H1 (cell line): ENCODE measurements at regions not wholly inside any gene's neighbourhood (a gene's known extent, or its start where the extent isn't known, plus 50 kb on each side); places are given as distances from the start of the nearest gene placed in this dataset.

Experiments
- CTCF ChIA-PET: fragments of 300-600 bp; sonication (Branson Sonifier 250); formaldehyde crosslinking; loops from one replicate; lab custom pipeline; 2021; ENCODE audit not compliant: partially characterized antibody; lab: Charles Lee
- POLR2A ChIA-PET: fragments of 300-600 bp; sonication (Branson Sonifier 250); formaldehyde crosslinking; loops from one replicate; lab custom pipeline; 2021; ENCODE audit warnings: inconsistent platforms; ENCODE audit not compliant: partially characterized antibody; lab: Charles Lee
- DNase-seq, 2 experiments: peaks; one replicate each; pipeline versions ENCODE4 v3.0.0 to v3.0.0-alpha.2; 2010 to 2022; ENCODE audit warnings: low spot score in 2 of 2, low read depth in 1 of 2, mixed read lengths in 1 of 2
- FAIRE-seq: peaks from 2 replicates; lab custom pipeline; 2011; peaks lifted over from hg19 to GRCh38; lab: Jason Lieb, UNC
- H2AFZ ChIP-seq: 2 replicates; pipeline ENCODE4 v1.8.1; 2012; ENCODE audit warnings: low read length, inconsistent platforms
- H2AK5ac ChIP-seq: 2 replicates; pipeline ENCODE4 v1.6.1; 2013; ENCODE audit warnings: low read depth, low read length
- H2BK120ac ChIP-seq: replicated peaks from 2 replicates; pipeline ENCODE3; 2013; ENCODE audit warnings: low read depth, low read length, inconsistent platforms
- H2BK12ac ChIP-seq: 2 replicates; pipeline ENCODE4 v1.6.1; 2013; ENCODE audit warnings: low read depth, low read length
- H2BK15ac ChIP-seq: 2 replicates; pipeline ENCODE4 v1.6.1; 2013; ENCODE audit warnings: low read length
- H2BK20ac ChIP-seq: 2 replicates; pipeline ENCODE4 v1.6.1; 2013; ENCODE audit warnings: low read length
- H2BK5ac ChIP-seq: 2 replicates; pipeline ENCODE4 v1.6.1; 2013; ENCODE audit warnings: low read depth, low read length
- H3K14ac ChIP-seq: 2 replicates; pipeline ENCODE4 v1.6.1; 2013; ENCODE audit warnings: inconsistent platforms; ENCODE audit not compliant: insufficient read length
- H3K18ac ChIP-seq: 2 replicates; pipeline ENCODE4 v1.6.1; 2013; ENCODE audit warnings: low read length; ENCODE audit errors: extremely low read depth
- H3K23ac ChIP-seq: 2 replicates; pipeline ENCODE4 v1.6.1; 2013; ENCODE audit warnings: inconsistent platforms; ENCODE audit not compliant: insufficient read length
- H3K23me2 ChIP-seq: 2 replicates; pipeline ENCODE4 v1.6.1; 2013; ENCODE audit warnings: low read depth, low read length
- H3K27ac ChIP-seq: 2 replicates; pipeline ENCODE4 v1.6.1; 2011; ENCODE audit warnings: low read depth, low read length, inconsistent platforms
- H3K27me3 ChIP-seq, 4 experiments: replicated peaks in 1 of 4; 1 replicate in 1 of 4; 2 replicates in 3 of 4; pipeline versions ENCODE4 v1.6.1 to v1.8.1; 2011 to 2013; ENCODE audit warnings: low read length in 3 of 4, mild to moderate bottlenecking in 3 of 4, inconsistent platforms in 2 of 4, mixed read lengths in 2 of 4, moderate library complexity in 1 of 4; ENCODE audit not compliant: control insufficient read depth in 3 of 4, insufficient read depth in 3 of 4; ENCODE audit errors: extremely low read depth in 1 of 4
- H3K36me3 ChIP-seq, 4 experiments: 2 replicates each; pipeline versions ENCODE4 v1.6.1 to v1.8.1; 2011 to 2013; ENCODE audit warnings: mild to moderate bottlenecking in 4 of 4, low read length in 3 of 4, moderate library complexity in 2 of 4, control low read depth in 1 of 4, inconsistent platforms in 1 of 4; ENCODE audit not compliant: insufficient read depth in 4 of 4, control insufficient read depth in 2 of 4
- H3K4ac ChIP-seq: replicated peaks from 2 replicates; pipeline ENCODE3; 2013; ENCODE audit warnings: low read length, low read depth, mixed read lengths, inconsistent platforms; ENCODE audit not compliant: insufficient read length
- H3K4me1 ChIP-seq, 4 experiments: replicated peaks in 1 of 4; 1 replicate in 1 of 4; 2 replicates in 3 of 4; pipeline versions ENCODE4 v1.6.1 to v1.8.1; 2011 to 2013; ENCODE audit warnings: low read length in 3 of 4, inconsistent platforms in 2 of 4, mixed read lengths in 1 of 4; ENCODE audit not compliant: insufficient read depth in 4 of 4, control insufficient read depth in 3 of 4
- H3K4me2 ChIP-seq, 2 experiments: 2 replicates each; pipeline versions ENCODE4 v1.6.1 to v1.8.1; 2011 to 2013; ENCODE audit warnings: low read depth in 2 of 2, low read length in 2 of 2, control low read depth in 1 of 2, inconsistent platforms in 1 of 2, mild to moderate bottlenecking in 1 of 2; ENCODE audit not compliant: insufficient read depth in 1 of 2
- H3K4me3 ChIP-seq, 4 experiments: fragments of 200-600, 300-600 bp in 1 of 4; sonication (generic), shearing (Covaris generic), sonication (Bioruptor Twin) in 1 of 4; 2 replicates each; pipeline versions ENCODE4 v1.5.1 to v1.8.1; 2011 to 2016; ENCODE audit warnings: low read length in 4 of 4, low read depth in 3 of 4, control low read depth in 2 of 4, inconsistent platforms in 2 of 4, mild to moderate bottlenecking in 2 of 4, mixed read lengths in 1 of 4, moderate library complexity in 1 of 4; ENCODE audit not compliant: insufficient read depth in 2 of 4; ENCODE audit errors: extremely low read depth in 1 of 4
- H3K56ac ChIP-seq: replicated peaks from 2 replicates; pipeline ENCODE3; 2013; ENCODE audit warnings: low read depth, mild to moderate bottlenecking, mixed read lengths, low read length, inconsistent platforms; ENCODE audit not compliant: insufficient read length
- H3K79me1 ChIP-seq: 2 replicates; pipeline ENCODE4 v1.6.1; 2013; ENCODE audit warnings: low read depth, low read length, control low read depth
- H3K79me2 ChIP-seq, 2 experiments: 2 replicates each; pipeline versions ENCODE4 v1.6.1 to v1.8.1; 2012 to 2013; ENCODE audit warnings: low read length in 2 of 2, mild to moderate bottlenecking in 2 of 2, inconsistent platforms in 1 of 2; ENCODE audit not compliant: insufficient read depth in 2 of 2, control insufficient read depth in 1 of 2
- H3K9ac ChIP-seq, 4 experiments: replicated peaks in 1 of 4; 1 replicate in 1 of 4; 2 replicates in 3 of 4; pipeline versions ENCODE4 v1.6.1 to v1.8.1; 2011 to 2013; ENCODE audit warnings: low read depth in 3 of 4, low read length in 3 of 4, control low read depth in 2 of 4, mild to moderate bottlenecking in 2 of 4, moderate library complexity in 2 of 4, inconsistent platforms in 1 of 4; ENCODE audit errors: extremely low read depth in 1 of 4
- H3K9me3 ChIP-seq, 2 experiments: 2 replicates each; pipeline versions ENCODE4 v1.6.1 to v1.8.1; 2012 to 2013; ENCODE audit warnings: mild to moderate bottlenecking in 2 of 2, moderate library complexity in 2 of 2, control low read depth in 1 of 2, inconsistent platforms in 1 of 2, low read depth in 1 of 2, low read length in 1 of 2, mixed read lengths in 1 of 2; ENCODE audit not compliant: insufficient read depth in 2 of 2
- H4K20me1 ChIP-seq, 2 experiments: replicated peaks in 1 of 2; 2 replicates each; pipeline versions ENCODE3 to v1.8.1; 2011 to 2013; ENCODE audit warnings: inconsistent platforms in 2 of 2, low read length in 2 of 2, mild to moderate bottlenecking in 1 of 2; ENCODE audit not compliant: insufficient read depth in 2 of 2, control insufficient read depth in 1 of 2
- H4K5ac ChIP-seq: 2 replicates; pipeline ENCODE4 v1.6.1; 2013; ENCODE audit warnings: low read length, low read depth, mixed read lengths, inconsistent platforms; ENCODE audit not compliant: insufficient read length
- H4K8ac ChIP-seq: 2 replicates; pipeline ENCODE4 v1.8.0; 2013; ENCODE audit warnings: mild to moderate bottlenecking, moderate library complexity, low read length, inconsistent platforms; ENCODE audit not compliant: insufficient read depth; ENCODE audit errors: extremely low read depth
- H4K91ac ChIP-seq: replicated peaks from 2 replicates; pipeline ENCODE3; 2013; ENCODE audit warnings: low read length, mixed read lengths, inconsistent platforms; ENCODE audit not compliant: insufficient read length
- CHD7 ChIP-seq: fragments of 300-600 bp; sonication (generic); IDR thresholded peaks from 2 replicates; pipeline ENCODE4 v1.7.1; 2012; ENCODE audit warnings: low read length, moderate library complexity, mild to moderate bottlenecking, inconsistent platforms; ENCODE audit not compliant: insufficient replicate concordance
- WGBS, 2 experiments: shearing (Covaris generic) in 1 of 2; methylation state at CpG; one replicate each; pipeline versions ENCODE4 v1.1.6 to v1.1.7; 2013 to 2015; ENCODE audit warnings: low lambda C conversion rate in 2 of 2, mixed read lengths in 2 of 2, inconsistent platforms in 1 of 2, low coverage in 1 of 2, missing lambda C conversion rate in 1 of 2; ENCODE audit not compliant: insufficient replicate concordance in 2 of 2, insufficient coverage in 1 of 2, insufficient read length in 1 of 2; ENCODE audit errors: extremely low coverage in 1 of 2, missing lambda C conversion rate in 1 of 2; 5-methylcytosine and 5-hydroxymethylcytosine counted together

- H3K23me2 ChIP-seq, result no peaks in the 10 kb centered on the region
- no peak overlapping the region for H4K91ac ChIP-seq
- H3K79me1 ChIP-seq, result no peaks in the 10 kb centered on the region
- H3K23ac ChIP-seq, result no peak overlapping the region
- no peak overlapping the region for H3K4ac ChIP-seq
- no peak overlapping the region for H3K27ac ChIP-seq
- H4K5ac ChIP-seq, result no peak overlapping the region
- no peak overlapping the region for H2BK20ac ChIP-seq
- no peak overlapping the region for H2BK5ac ChIP-seq
- no peak overlapping the region for H2AFZ ChIP-seq
- no peak overlapping the region for H3K4me3 ChIP-seq
- no peak overlapping the region for H4K8ac ChIP-seq
- no peak overlapping the region for H2BK120ac ChIP-seq
- H3K36me3 ChIP-seq, result no peaks in the 10 kb centered on the region
- no peak overlapping the region for H2AK5ac ChIP-seq
- WGBS, 2 experiments, result 93% methylated on average over 9 of the region's 16 CpGs; no CpG with 5 or more reads in 1 of the 2 experiments
- H3K4me1 ChIP-seq, result no peaks in the 10 kb centered on the region
- CTCF ChIA-PET, result no interaction called here
- DNase-seq, result no peak
- H3K14ac ChIP-seq, result no peak overlapping the region
- H2BK15ac ChIP-seq, result no peak overlapping the region
- no peak overlapping the region for H3K4me2 ChIP-seq
- H2BK12ac ChIP-seq, result no peak overlapping the region
- no peak overlapping the region for H3K56ac ChIP-seq
- no peak for FAIRE-seq
- no peaks in the 10 kb centered on the region for H3K27me3 ChIP-seq
- H3K18ac ChIP-seq, result no peak overlapping the region
- POLR2A ChIA-PET, result no interaction called here
- H3K9ac ChIP-seq, result no peak overlapping the region
- no peaks in the 10 kb centered on the region for H3K79me2 ChIP-seq
- no peaks in the 10 kb centered on the region for H4K20me1 ChIP-seq
- H3K9me3 ChIP-seq, result no peaks in the 10 kb centered on the region
- TF ChIP-seq CHD7, result no peak
Observed at GRCh38 chr13:71087432-71087831, 779.6 kb downstream of the DACH1 start.
